DMS53 treated with DMSO at 0.1 percent for 48 hours (cell line): ENCODE measurements at regions not wholly inside any gene's neighbourhood (a gene's known extent, or its start where the extent isn't known, plus 50 kb on each side); places are given as distances from the start of the nearest gene placed in this dataset.

Experiments
- DNase-seq: peaks from one replicate; lab custom pipeline; 2025; ENCODE audit not compliant: unreplicated experiment; lab: John Stamatoyannopoulos, UW

DNA sequence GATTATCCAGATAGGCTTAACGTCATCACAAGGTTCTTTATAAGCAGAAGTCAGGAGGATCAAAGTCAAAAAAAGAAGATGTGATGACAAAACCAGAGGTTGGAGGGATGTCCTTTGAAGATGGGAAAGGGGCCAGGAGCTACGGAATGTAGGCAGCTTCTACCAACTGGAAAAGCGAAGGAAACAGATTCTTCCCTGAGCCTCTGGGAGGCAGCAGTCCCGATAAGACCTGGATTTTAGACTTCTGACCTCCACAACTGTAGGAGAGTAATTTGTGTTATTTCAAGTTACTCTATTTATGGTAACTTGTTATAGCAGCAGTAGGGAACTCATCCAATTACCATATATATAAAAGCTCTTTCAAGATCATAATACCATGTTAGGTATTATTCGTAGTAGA, 98.8 kb upstream of the MYCBP2 start:
- no peak for DNase-seq

DNA sequence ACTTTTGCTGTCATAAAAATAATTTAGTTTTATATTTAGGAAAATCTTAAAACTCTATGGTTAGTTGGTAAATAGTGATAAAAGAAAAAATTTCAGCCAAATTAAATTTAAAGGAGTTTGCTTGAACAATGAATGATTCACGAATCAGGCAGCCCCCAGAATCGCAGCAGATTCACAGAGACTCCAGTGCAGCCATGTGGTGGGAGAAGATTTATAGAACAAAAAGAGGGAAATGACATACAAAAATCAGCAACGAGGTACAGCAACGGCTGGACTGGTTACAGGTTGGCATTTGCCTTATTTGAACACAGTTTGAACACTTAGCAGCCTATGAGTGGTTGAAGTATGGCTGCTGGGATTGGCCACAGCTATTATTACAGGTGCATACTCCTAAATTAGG, 96.4 kb upstream of the MYCBP2 start:
- no peak for DNase-seq

DNA sequence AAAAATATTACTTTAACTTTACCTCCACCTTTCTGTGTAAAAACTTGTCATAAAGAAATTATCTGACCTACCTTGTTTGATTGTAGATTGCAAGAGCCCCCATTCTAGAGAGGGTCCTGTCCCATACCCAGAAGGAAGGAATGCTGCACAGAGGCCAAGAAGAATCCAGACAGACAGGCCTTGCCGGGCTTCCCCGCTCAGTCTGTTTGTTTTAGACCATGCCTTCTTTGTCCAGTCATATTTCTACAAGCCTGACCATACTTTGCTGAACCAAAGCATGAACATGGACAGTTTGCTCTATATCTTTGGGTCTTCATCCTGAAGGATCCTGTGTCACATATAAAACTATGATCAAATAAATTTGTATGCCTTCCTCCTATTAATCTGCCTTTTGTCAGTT, 95.8 kb upstream of the MYCBP2 start:
- DNase-seq: no peak

DNA sequence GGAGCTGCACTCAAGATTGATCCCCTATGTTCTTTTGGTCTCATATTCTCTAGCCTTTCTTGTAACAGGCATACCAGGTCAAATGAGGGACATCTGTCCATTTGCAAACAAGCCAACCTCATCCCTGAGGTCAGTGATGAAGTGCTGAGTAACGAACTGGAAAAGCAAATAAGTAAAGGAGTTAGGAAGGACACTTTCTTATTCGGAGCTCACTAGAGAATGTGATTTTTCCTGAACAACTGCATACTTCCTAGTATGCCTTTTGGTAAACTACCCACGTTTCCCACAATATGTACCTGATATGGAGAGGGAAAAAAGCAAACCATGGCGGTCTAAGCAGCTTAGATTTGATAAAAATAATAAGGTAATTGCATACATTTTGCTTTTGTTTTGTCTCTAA, 91.0 kb upstream of the MYCBP2 start:
- DNase-seq: no peak

DNA sequence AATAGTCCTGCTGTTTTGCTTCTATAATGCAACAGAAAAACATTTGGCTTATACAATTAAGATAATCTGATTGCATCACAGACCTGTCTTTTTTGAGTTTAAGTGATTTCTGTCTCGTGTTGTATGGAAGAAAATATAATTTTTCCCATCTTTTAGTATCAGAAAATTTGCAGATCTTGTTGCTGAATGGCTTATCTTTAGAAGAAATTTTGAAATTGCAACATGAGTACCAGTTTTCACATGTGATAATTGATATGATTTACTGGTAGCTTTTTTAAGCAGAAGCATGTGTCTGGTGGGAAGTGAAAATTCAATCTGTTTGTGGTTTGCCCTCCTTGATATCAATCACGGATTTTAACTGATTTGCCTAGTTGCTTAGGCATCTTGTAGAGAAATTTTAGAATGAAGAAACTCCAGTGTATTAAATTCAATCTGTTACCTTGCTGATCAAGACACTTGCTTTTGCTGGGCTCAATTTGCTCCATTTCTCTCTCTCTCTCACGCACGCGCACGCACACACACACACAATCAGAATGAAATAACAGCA, 89.8 kb upstream of the MYCBP2 start:
- no peak for DNase-seq

DNA sequence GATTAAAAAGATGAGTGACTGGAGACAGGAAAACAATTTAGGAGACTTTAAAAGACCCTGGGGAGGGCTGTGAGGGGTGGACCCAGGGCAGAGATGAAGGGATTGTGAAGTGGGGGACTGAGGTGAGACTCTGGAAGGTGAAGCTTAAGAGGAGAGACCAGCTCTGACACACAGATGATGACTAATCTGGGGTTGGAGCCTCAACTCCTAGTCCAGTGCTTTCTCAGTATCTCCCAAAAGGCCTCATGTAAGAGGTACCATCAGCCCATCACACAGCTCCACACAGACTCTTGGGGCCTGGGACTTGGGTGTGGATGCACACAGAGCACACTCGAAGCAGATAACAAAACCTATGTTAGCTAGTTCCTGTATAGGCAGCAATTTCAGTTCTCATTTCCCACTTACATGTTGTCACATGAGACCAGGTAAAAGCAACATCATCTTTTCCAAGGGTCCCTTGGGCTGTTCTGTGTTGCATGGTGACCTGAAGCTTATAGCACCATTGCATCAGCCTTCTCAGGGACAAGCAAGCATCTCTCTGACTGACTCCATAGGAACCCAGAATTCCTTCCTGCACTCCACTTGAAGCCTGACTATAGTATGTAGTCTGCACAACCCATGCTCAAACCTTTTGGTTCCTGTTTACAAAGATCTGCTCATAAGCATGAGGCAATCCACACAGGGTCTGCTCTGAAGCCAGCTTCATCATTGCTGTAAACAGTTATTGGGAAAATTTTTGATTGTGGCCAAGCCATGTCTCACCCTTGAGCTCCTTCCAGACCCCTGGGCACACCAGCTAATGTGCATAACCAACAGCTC, 88.6 kb upstream of the MYCBP2 start:
- DNase-seq: no peak

DNA sequence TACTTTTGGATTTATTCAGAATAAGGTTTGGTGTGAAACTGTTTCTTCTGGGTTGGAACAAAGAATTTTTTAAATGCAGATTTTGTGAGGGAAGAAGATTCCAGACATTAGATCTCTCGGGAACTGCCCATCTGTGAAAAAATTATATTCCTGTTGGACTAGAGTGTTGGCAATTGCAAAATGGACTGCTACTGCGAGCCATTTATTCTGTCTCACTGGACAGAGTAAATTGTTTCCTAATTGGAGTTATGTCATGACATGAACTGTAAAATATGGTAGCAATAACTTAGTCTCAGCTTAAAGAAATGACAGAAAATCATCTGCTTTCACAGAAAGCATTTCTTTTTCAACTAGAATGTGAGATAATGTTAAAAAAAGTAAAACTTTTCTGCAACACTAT, 86.0 kb upstream of the MYCBP2 start:
- DNase-seq: no peak

- no peak for DNase-seq
Measured at GRCh38 chr13:77412116-77412635, 85.3 kb upstream of the MYCBP2 start.

DNA sequence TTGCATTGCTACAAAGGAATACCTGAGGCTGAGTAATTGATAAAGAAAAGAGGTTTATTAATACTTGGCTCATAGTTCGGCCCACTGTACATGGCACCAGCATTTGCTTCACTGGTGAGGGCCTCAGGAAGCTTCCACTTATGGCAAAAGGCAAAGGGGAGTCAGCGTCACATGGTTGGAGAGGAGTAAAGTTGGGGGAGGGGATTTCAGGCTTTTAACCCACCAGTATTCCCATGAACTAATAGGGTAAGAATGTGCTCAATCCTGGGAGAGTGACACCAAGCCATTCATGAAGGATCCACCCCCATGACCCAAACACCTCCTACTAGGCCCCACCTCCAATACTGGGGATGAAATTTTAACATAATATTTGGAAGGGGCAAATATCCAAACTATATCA, 82.5 kb upstream of the MYCBP2 start:
- no peak for DNase-seq

GRCh38 chr13:77406644-77407440, 79.9 kb upstream of the MYCBP2 start:
- DNase-seq: no peak

DNA sequence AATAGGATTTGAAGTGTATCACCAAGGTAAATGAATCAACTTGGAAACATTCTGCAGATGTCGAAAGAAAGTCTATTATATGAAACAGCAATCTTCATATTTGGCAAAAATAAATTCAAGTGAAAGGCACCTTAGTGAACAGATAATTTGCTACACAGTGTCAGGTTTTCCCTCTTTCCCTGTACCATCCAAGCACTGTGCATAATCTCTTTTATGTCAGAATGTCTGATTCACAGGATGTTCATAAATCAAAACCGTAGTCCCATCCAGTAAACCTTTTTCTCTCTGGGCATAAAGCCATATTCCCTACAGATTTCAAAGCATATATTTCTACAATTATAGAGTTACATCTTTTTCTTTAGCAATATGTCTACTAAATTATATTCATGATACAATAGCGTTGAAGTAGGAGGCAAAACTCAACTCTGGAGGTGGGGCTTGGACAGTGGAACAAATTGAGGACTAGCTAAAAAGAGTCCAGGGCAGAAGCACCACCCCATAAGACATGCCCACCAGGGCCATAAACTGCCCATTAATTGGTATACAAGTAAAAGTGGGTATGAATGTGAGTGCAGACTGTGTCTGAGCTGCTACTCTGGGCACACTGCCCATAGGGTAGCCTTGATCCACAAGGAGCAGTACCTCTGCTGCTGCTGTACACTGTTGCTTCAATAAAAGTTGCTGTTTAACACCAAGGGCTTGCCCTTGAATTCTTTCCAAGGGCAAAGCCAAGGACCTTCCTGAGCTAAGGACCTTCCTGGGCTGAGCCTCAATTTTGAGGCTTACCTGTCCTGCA, 72.1 kb upstream of the MYCBP2 start:
- no peak for DNase-seq

GRCh38 chr13:77397636-77398035, 70.7 kb upstream of the MYCBP2 start:
- DNase-seq: no peak

DNA sequence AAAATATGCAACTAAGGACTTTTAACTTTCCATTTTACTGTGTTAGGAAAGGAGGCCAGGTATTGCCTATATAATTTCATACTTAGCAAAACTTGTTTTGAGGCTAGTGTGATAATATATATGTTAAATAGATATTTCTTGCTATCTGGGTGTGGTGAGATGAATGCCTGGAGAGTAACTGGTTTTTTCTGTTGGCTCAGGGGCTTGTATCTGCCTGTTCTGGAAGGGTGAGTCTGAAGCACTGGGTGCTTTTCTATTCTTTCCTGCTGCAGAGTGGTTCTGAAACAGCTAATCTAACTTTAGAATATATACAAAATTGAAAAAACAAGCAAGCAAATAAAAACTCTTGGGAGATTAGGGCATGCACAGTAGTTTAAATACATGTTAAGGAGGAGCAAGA, 64.6 kb upstream of the MYCBP2 start:
- no peak for DNase-seq

DNA sequence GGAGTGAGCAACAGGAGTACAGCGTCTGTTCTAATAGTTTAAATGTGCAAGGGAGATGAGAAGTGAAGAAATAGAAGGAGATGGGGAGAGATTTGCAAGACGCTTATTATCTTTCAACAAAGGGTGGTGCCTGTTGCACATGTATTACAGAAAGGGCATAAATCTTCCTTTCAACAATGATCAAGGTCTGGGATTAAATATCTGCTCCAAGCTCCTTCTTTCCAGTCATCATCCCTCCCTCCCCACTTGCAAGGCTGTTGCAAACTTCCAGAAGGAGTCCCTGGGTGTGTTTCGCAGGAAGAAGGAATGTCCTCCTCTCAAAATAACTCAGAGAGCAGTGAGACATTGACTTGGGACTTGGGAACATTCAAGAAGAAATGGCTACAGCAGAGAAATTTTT, 63.5 kb upstream of the MYCBP2 start:
- DNase-seq: no peak

DNA sequence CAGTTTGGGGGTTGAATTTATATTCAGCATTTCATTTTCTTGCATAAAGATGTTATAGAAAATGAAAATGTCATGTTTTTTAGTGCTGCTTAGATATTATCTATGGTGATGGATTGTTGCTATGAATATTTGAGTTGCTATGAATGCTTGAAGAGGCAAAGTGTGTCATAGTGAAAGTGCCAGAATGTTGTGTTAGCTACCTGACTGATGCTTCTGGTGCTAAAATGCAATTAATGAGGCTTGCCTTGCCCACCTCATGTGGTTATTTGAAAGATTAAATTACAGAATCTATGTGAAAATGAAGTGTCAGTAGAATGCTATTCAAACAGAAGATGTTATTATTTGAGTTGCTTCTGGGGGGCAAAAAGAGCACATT, 62.7 kb upstream of the MYCBP2 start:
- DNase-seq: no peak

DNA sequence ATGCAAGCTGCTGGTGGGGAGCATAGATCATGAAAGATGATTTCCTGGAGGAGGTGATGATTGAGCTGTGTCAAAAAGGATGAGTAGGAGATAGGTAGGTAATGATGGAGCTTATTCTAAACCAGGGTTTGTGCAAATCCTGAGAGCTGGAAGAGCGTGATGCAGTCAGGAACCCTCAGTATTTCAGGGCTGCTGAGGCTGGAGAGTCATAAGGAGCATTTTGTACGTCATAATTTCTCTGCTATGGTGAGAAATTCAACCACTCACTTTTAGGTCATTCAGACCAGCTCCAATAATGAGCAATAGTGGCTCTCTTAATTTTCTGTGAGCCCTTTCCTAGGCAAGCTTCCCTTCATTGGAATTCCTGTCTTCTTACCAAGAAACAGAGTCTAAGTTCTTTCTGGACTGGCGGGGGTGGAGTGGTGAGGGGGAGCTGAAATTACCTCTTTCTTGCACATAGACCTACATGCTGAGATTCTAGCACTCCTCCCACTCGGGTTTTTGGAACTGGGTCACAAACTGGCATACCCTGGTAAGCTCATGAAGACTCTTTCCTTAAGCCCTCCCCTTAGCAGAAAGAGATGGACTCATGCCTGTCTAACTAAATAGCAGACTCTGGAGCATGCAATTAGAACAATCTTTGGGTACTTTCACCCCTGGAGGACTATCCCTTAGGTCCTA, 62.2 kb upstream of the MYCBP2 start:
- DNase-seq: no peak

DNA sequence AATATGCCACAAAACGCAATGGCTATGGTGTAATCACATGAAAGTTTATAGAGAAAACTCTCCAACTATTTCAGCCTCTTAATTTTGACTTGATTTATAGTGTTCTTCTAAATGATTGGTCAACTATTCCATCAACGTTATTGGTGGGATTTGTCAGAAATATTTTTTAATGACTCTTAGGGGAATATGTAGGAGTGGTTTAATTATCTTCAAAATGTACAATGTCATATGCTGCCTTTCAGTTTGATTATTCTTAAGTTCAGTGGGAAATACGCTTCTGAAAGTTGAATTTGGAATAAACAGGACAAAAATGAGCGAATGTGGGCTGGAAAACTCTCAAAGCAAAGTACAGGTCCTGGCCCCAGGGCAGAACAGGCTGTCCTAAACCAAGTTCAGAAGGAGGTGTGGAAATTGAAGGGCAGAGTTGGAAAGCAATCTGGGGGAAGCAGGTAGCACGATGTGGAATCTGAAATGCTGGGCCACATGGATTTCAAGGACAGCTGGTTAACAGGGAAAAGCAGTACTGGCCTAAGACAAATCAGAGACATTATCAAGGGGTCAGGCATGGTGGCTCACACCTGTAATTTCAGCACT, 60.8 kb upstream of the MYCBP2 start:
- no peak for DNase-seq

DNA sequence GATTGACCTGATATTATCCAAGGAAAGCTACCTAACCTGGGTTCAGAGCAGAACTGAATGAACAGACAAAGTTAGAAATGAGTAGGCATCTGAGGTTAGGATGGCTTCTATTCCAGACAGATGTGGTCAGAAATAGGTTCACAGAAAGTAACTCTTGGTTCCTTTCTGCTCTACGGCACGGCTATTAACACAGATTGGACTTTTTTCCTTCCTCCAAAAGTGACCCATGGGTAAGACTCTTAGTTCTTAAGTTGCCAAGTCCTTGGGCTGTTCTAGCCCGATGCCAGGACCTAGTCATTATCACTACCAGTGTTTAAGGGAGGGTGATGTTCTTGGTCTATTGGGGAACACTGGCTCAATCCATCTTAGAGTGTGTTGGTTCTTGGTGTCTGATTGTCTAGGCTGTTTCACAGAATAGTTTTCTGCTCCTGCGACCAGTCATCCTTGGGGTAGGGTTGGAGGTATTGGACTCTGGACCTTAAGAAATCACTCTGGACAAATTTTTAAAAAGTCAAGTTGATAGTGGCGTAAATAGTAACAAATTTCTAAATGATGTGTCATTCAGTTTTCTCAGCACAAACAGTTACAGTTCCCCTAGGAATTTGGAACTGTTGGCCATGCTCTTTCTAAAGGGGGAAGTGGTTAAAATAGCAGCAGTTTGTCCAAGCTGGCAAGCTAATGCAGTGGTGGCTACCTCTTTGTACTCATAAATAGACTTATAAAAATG, 60.1 kb upstream of the MYCBP2 start:
- no peak for DNase-seq

DNA sequence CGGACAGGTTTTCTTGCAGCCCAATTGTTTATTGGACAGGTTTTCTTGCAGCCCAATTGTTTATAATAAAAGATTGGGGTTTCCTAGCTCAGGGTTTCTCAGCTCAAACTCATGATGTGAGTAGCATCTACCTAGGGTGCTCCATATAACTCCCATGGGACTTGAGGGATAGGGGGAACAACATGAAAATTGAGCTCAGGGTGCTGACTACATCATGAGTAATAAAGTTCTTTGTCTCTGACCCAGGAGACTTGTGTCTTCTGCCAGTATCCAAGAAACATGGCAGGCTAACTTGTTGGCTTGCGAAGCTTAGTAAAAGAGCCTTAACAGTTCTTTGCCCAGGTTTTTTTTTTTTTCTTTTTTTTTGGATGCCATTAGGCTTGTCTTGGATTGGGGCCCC, 59.2 kb upstream of the MYCBP2 start:
- no peak for DNase-seq

DNA sequence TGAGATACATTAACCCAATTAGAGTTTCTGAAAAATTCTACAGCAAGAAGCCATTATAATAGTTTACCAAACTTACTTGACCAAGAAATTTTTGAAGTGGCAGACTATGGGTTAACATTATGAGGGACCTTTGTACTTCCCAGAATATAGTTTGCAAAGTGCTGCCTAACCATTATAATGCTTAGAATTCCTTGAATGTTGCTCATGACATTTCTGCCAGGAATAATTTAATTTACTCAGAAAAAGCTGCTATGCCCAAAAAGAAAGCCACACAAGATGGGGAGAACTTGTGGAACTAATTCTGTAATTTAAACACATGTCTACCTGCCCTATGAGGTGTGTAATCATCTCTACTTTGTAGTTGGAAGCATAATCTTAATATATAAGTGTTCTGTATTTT, 58.1 kb upstream of the MYCBP2 start:
- no peak for DNase-seq
